Body of pancreas (tissue), 4 donors: ENCODE measurements at regions not wholly inside any gene's neighbourhood (a gene's known extent, or its start where the extent isn't known, plus 50 kb on each side); places are given as distances from the start of the nearest gene placed in this dataset.

ENCODE experiments used
- CTCF ChIP-seq, 7 experiments: fragments of 450-650 bp in 4 of 7; fragments of 200-600 bp in 3 of 7; sonication (generic) in 3 of 7; IDR thresholded peaks; one replicate each; pipeline ENCODE4 v1.5.1; 2016 to 2019; ENCODE audit warnings: antibody characterized with exemption in 7 of 7
- POLR2A ChIP-seq, 3 donors: fragments of 450-650 bp; IDR thresholded peaks; one replicate each; pipeline ENCODE4 v1.6.1; 2016; ENCODE audit warnings: antibody characterized with exemption in 3 of 3, mild to moderate bottlenecking in 2 of 3

- TF ChIP-seq CTCF (IDR thresholded peaks at IDR 0.05) = no peak
- TF ChIP-seq POLR2A (IDR thresholded peaks at IDR 0.05) = no peak
Observed at GRCh38 chr13:95485518-95486144, 66.9 kb upstream of the CLDN10 start.
